ENCODE measurements at regions not wholly inside any gene's neighbourhood (a gene's known extent, or its start where the extent isn't known, plus 50 kb on each side); places are given as distances from the start of the nearest gene placed in this dataset.
"Not testable (repeated sequence)": the region's sequence is repeated elsewhere in the genome, so short reads cannot be mapped to it uniquely, and the experiment has no call there.

DNA sequence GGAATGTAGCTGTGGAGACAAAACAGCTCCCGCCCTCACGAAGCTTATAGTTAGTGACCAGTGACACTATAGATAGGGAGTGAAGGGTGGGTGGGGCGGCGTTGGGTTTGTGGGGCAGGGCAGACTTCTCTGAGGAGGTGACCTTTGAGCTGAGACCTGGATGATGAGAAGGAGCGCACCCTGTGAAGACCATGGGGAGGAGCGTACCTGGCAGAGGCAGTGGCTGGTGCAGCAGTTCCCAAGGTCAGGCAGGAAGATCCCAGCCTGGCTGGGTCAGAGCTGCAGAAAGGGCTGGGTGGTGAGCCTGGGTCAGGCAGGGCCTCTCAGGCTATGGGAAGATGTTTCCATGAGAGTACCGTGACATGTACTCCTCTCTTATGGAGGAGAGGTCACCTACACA lies 135.0 kb upstream of the RCN1 start:
- no peak for DNase-seq

- no peak for DNase-seq
Observed at GRCh38 chr11:31953803-31954327, 137.0 kb upstream of the RCN1 start.

DNA sequence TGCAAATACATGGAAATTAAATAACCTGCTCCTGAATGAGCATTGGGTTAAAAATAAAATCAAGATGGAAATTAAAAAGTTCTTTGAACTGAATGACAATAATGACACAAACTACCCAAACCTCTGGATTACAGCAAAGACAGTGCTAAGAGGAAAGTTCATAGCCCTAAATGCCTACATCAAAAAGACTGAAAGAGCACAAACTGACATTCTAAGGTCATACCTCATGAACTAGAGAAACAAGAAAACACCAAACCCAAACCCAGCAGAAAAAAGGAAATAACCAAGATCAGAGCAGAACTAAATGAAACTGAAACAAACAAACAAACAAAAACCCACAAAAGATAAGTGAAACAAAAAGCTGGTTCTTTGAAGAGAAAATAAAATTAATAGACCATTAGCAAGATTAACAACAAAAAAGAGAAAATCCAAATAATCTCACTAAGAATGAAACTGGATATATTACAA lies 138.6 kb upstream of the PAX6 start:
- DNase-seq, result not testable (repeated sequence)

- no peak for DNase-seq
Observed at GRCh38 chr11:31947051-31947450, 135.9 kb upstream of the PAX6 start.

GRCh38 chr11:31943056-31943780 lies 132.1 kb upstream of the PAX6 start:
- DNase-seq, result no peak

GRCh38 chr11:31940371-31941037 lies 129.4 kb upstream of the PAX6 start:
- no peak for DNase-seq

DNA sequence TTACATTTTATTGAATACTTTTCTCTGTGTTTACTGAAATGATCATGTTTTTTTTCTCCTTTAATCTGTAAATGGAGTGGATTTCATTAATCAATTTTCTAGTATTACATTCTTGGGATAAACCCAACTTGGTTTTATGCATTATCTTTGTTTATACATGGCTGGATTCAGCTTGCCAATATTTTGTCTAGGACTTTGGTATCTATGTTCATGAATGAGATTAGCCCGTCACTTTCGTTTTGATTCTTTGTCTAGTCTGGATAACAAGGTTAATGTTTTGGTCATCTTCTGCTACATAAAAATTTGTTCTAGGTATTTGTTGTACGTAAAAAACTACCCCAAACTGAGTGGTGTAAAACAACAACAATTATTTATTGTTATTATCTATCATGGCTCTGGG lies 127.9 kb upstream of the PAX6 start:
- no peak for DNase-seq

DNA sequence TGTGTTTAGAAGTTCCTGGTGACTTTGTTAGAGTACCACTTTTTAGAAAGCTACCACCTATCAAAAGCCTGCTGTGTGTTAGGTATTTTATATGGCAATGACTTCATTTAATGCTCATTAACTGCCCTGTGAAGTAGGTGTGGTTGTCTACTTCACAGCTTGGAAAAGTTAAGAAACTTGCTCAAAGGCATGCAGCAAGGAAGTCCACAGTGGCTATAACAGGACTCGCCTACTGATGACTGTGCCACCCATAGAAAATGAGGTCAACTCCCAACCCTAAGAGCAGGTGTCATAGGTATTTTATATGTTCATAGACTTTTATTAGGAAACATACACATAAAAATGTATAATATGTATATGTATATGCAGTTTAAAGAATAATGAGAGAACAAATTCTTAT lies 125.2 kb upstream of the PAX6 start:
- no peak for DNase-seq

DNA sequence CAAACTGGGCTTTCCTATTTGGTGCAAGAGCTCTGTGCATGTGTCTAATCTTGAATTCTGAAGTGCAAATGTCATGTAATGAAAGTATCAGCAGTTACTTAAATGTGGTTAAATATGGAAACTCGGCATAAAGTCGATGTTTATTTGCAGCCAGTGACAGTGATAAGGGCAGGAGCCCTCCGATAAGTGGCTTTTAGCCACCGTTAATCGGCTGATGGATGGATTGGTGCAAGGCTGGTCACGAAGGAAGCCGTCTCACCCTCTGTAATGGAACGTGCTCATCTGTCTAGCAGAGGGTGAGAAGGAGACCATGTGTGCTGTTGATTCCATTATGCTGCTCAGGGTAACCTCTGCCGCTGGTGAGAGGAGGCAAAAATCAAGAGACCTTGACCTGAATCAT lies 121.8 kb upstream of the PAX6 start:
- no peak for DNase-seq

DNA sequence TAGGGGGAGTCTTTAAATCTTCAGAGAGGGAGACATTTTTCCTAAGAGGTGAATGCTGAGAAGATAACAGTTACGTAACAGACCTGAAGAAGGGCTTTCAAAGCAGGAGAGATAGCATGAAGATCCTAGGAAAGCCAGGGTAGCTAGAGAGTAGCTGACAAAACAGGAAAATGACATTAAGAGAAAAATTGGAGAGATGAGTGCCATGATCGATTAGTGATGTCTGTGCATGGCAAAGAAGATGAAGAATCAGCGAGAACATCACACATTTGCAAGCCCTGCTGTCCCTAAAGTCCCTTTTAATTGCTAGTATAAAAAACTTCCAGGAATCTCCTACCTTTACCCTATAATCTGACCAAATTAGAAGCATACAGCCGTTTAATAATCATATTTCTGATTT lies 116.9 kb upstream of the PAX6 start:
- DNase-seq, result no peak

- DNase-seq, result no peak
Observed at GRCh38 chr11:31926816-31927528, 115.8 kb upstream of the PAX6 start.

GRCh38 chr11:31926106-31926505 lies 115.0 kb upstream of the PAX6 start:
- DNase-seq, result no peak

DNA sequence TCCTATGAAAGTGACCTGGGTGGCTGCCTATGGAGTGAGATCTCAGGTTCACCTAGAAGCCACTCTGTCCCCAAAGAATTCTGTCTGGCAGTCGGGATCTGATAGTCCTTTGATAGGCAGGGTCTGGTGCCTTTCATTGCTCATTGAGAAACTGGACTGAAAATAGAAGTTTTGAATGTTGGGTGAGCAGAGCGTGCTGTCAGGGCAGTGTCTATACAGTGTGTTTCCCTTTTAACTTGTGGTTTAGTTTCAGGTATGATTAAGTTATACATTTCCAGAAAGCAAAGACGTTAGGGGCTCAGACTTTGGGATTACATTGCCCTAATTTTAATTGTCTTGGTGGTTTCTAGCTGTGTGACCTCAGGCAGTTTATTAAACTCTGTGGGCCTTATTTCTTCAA lies 111.3 kb upstream of the PAX6 start:
- DNase-seq, result no peak

DNA sequence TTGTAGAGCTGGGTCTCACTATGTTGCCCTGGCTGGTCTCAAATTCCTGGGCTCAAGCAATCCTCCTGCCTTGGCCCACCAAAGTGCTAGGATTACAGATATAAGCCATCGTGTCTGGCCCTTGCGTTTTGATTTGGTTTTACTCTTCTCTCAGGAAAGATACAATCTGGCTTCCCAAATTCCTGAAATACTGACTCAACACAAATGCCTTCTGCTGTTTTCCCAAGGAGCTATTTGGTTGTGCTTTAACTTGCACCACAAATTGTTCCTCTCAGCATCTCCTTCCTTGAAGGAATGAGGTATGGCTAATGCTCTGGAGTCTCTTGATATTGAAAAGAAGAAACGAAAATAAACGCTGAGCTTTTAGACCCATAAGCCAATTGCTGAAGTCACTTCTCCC lies 110.0 kb upstream of the PAX6 start:
- no peak for DNase-seq

- no peak for DNase-seq
Observed at GRCh38 chr11:31919175-31919574, 108.1 kb upstream of the PAX6 start.

GRCh38 chr11:31915867-31916266 lies 104.7 kb upstream of the PAX6 start:
- DNase-seq, result no peak

- no peak for DNase-seq
Observed at GRCh38 chr11:31913985-31914384, 102.9 kb upstream of the PAX6 start.

DNA sequence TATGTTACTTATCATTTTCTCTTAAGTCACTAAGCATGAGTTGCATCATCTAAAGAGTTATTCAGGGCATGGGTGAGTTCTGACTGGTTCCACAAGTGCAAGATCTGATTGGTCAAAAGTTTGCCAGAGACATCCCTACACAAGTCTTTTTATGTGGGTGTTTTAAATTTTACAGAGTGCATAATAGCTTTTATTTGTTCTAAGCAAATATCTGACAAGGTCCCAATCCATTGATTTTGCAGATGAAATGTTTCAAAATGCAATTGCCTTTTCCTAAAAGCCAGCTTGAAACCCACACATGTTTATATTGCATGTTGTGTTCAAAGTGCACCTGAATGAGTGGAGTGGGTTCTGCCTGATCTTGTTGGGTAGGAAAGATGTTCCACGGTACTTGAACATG lies 101.7 kb upstream of the PAX6 start:
- no peak for DNase-seq

DNA sequence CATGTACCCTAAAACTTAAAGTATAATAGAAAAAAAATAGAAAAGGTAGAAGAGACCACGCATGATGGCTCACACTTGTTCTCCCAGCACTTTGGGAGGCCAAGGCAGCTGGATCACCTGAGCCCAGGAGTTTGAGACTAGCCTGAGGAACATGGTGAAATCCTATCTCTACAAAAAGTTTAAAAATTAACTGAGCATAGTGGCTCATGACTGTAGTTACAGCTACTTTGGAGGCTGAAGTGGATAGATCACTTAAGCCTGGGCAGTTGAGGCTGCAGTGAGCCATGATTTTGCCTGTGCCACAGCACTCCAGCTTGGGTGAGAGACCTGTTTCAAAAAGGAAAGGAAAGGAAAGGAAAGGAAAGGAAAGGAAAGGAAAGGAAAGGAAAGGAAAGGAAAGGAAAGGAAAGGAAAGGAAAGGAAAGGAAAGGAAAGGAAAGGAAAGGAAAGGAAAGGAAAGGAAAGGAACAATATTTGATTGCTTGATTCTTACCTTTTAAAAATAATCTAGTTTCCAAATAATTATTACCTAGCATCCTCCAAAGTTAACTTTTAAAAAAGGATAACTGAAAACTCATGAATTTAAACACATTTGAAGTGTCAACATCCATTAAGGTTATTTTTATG lies 99.9 kb upstream of the PAX6 start:
- DNase-seq, result no peak

DNA sequence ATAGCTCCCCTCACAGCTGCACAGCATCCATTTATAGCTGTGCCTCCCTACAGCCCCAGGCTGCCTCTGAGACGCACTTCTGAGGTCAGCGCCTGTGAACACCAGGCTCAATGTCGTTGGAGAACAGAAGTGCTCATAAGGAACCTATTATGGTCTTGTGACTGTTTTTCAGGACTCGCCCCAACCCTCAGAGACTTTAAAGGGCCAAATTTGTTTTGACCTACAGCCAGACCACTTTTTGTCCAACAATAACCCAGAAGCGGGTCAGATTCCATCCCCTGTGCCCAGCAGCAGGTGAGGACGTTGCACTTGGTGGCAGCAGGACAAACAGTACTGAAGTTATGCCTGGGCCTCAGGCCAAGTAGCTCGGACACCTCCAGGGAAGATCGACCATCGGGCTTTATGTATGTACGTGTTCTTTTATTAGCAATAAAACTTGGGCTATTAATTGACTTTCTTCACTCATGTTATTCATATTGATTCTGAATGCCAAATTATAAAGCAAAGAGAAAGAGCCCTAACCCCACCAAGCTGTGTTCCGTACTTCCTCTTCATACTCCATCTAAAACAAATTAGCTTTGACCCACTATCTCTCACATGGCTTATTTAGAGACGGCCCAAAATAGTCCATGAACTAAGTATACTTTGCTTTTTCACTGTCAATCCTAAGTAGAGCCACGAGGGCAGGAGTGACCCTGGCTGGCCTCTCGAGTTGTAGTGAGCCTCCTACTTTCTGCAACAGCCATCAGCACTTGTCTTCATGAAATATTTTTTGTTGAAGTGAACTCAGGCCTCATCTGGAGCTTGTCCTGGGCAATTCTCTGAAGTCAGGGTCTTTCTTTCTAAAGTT lies 92.3 kb upstream of the PAX6 start:
- peak; percentile 42 for DNase-seq

DNA sequence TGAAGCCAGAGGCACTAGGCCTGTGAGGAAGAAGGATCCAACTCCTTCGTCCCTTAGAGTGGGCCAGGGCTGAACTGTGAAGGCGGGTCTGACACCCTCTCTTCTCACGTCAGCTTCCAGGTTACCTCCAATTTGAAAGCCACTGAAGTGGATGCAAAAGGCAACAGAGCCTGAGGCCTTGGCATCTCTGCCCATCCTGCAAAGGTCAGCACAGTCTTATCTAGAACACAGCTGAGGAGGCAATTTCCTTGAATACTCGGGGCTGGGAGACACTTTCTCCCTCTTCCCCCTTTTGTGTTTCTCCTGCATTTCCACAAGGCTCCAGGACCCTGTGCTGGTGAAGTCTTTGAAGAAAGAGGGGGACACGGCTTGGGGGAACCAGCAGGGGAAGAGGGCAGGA lies 91.6 kb upstream of the PAX6 start:
- no peak for DNase-seq

DNA sequence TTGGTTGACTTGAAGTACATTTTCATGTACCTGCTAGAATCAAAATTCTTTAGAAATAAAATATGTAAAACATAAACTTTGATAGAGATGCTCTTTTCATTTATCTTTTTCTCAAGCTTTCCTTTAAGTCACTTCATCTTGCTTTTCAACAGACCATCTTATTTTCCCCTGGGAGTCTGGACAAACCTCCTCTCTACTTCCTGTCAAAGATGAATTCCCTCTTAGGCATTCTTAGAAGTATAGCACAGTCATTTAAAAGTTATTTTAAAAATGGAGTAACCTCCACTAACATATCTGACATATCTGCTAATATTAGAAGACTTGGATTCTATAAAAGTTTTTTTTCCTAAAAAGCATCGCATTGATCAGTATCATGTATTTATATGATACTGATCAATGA lies 84.8 kb upstream of the PAX6 start:
- no peak for DNase-seq
